OCI-LY3 (cell line): ENCODE measurements at regions not wholly inside any gene's neighbourhood (a gene's known extent, or its start where the extent isn't known, plus 50 kb on each side); places are given as distances from the start of the nearest gene placed in this dataset.

Source experiments
- H2AFZ ChIP-seq: fragments of 200-600, 300-600 bp; shearing (Covaris generic); 2 replicates; pipeline ENCODE4 v1.6.0; 2014; ENCODE audit warnings: antibody characterized with exemption, low read depth, low read length
- H3K27ac ChIP-seq: fragments of 200-600, 300-600 bp; sonication (generic); 2 replicates; pipeline ENCODE4 v1.5.1; 2014; ENCODE audit warnings: mild to moderate bottlenecking, low read length, moderate library complexity, mixed read lengths
- H3K27me3 ChIP-seq: fragments of 200-600, 300-600 bp; sonication (generic); 2 replicates; pipeline ENCODE4 v1.6.1; 2014; ENCODE audit warnings: low read depth, low read length, mixed read lengths
- H3K36me3 ChIP-seq: fragments of 200-600, 300-600 bp; sonication (generic); replicated peaks from 2 replicates; pipeline ENCODE3; 2014; ENCODE audit warnings: low read depth, low read length, mixed read lengths
- H3K4me1 ChIP-seq: fragments of 300-600, 200-600 bp; sonication (generic); 2 replicates; pipeline ENCODE4 v1.6.1; 2014; ENCODE audit warnings: low read length, mixed read lengths
- H3K4me2 ChIP-seq: fragments of 200-600, 300-600 bp; sonication (generic); 2 replicates; pipeline ENCODE4 v1.6.1; 2014; ENCODE audit warnings: low read length, mixed read lengths
- H3K4me3 ChIP-seq: fragments of 300-600, 200-600 bp; sonication (generic); 2 replicates; pipeline ENCODE4 v1.5.1; 2014; ENCODE audit warnings: antibody characterized with exemption, mild to moderate bottlenecking, low read length, moderate library complexity
- H3K79me2 ChIP-seq: fragments of 300-600, 200-600 bp; shearing (Covaris generic); 2 replicates; pipeline ENCODE4 v1.6.1; 2014; ENCODE audit warnings: mild to moderate bottlenecking, low read length, mixed read lengths
- H3K9ac ChIP-seq: fragments of 300-600, 200-600 bp; shearing (Covaris generic); 2 replicates; pipeline ENCODE4 v1.6.0; 2014; ENCODE audit warnings: mild to moderate bottlenecking, low read length, moderate library complexity
- H3K9me3 ChIP-seq: fragments of 200-600, 300-600 bp; shearing (Covaris generic); 2 replicates; pipeline ENCODE4 v1.6.1; 2014; ENCODE audit warnings: low read length, mixed read lengths; ENCODE audit not compliant: insufficient read depth
- H4K20me1 ChIP-seq: fragments of 200-600, 300-600 bp; sonication (generic); 2 replicates; pipeline ENCODE4 v1.6.1; 2016; ENCODE audit warnings: low read length, mixed read lengths; ENCODE audit not compliant: insufficient read depth
- CTCF ChIP-seq: fragments of 200-600, 300-600 bp; sonication (generic); IDR thresholded peaks from 2 replicates; pipeline ENCODE4 v1.5.1; 2014; ENCODE audit warnings: antibody characterized with exemption, low read length, low read depth
- EZH2phosphoT487 ChIP-seq: fragments of 200-600 bp; shearing (Covaris generic); IDR thresholded peaks from 2 replicates; pipeline ENCODE4 v1.6.1; 2018; ENCODE audit warnings: antibody characterized with exemption, mixed run types, low read depth

- Histone ChIP-seq H3K27ac (no peak overlapping the region), H3K79me2 (no peaks in the 10 kb centered on the region), H3K4me3 (no peak overlapping the region), H3K36me3 (no peaks in the 10 kb centered on the region), H3K4me2 (no peak overlapping the region), H2AFZ (no peak overlapping the region), H3K4me1 (no peaks in the 10 kb centered on the region), H3K9me3 (no peaks in the 10 kb centered on the region), H3K27me3 (no peaks in the 10 kb centered on the region), H4K20me1 (no peaks in the 10 kb centered on the region), H3K9ac (no peak overlapping the region)
- TF ChIP-seq EZH2phosphoT487 (no peak), CTCF (no peak)
Measured at GRCh38 chr2:66137606-66138130, 297.3 kb upstream of the MEIS1 start.

- no peak overlapping the region for H3K4me2 ChIP-seq
- H3K4me3 ChIP-seq: no peak overlapping the region
- H3K9ac ChIP-seq: no peak overlapping the region
- no peaks in the 10 kb centered on the region for H3K79me2 ChIP-seq
- H3K9me3 ChIP-seq: no peaks in the 10 kb centered on the region
- TF ChIP-seq EZH2phosphoT487 (no peak), CTCF (no peak)
- no peak overlapping the region for H3K27ac ChIP-seq
- H3K27me3 ChIP-seq: no peaks in the 10 kb centered on the region
- no peaks in the 10 kb centered on the region for H3K36me3 ChIP-seq
- no peaks in the 10 kb centered on the region for H4K20me1 ChIP-seq
- H2AFZ ChIP-seq: no peak overlapping the region
- no peaks in the 10 kb centered on the region for H3K4me1 ChIP-seq
Measured at GRCh38 chr2:66134138-66134701, 300.7 kb upstream of the MEIS1 start.

GRCh38 chr2:66127656-66128055 lies 307.3 kb upstream of the MEIS1 start:
- Histone ChIP-seq H3K4me3 (no peak overlapping the region), H3K79me2 (no peaks in the 10 kb centered on the region), H3K4me2 (no peak overlapping the region), H3K4me1 (no peaks in the 10 kb centered on the region), H3K27me3 (no peaks in the 10 kb centered on the region), H3K27ac (no peak overlapping the region), H3K9me3 (no peaks in the 10 kb centered on the region), H2AFZ (no peak overlapping the region), H4K20me1 (no peaks in the 10 kb centered on the region), H3K9ac (no peak overlapping the region), H3K36me3 (no peaks in the 10 kb centered on the region)
- TF ChIP-seq CTCF (no peak), EZH2phosphoT487 (no peak)

GRCh38 chr2:66127061-66127460 lies 307.9 kb upstream of the MEIS1 start:
- Histone ChIP-seq H2AFZ (no peak overlapping the region), H3K27ac (no peak overlapping the region), H3K4me1 (no peaks in the 10 kb centered on the region), H3K4me3 (no peak overlapping the region), H4K20me1 (no peaks in the 10 kb centered on the region), H3K9ac (no peak overlapping the region), H3K4me2 (no peak overlapping the region), H3K36me3 (no peaks in the 10 kb centered on the region), H3K79me2 (no peaks in the 10 kb centered on the region), H3K9me3 (no peaks in the 10 kb centered on the region), H3K27me3 (no peaks in the 10 kb centered on the region)
- TF ChIP-seq EZH2phosphoT487 (no peak), CTCF (no peak)
